Motor neuron (in vitro differentiated cells): ENCODE measurements at regions not wholly inside any gene's neighbourhood (a gene's known extent, or its start where the extent isn't known, plus 50 kb on each side); places are given as distances from the start of the nearest gene placed in this dataset.
"Not testable (repeated sequence)": the region's sequence is repeated elsewhere in the genome, so short reads cannot be mapped to it uniquely, and the experiment has no call there.

Source experiments
- ATAC-seq, 8 experiments: fragments of 200-7000 bp; cut with Tn5 transposase; replicated peaks in 6 of 8; 2 replicates each; pipeline ENCODE4 v1.8.0; 2021; ENCODE audit warnings: mild to moderate bottlenecking in 8 of 8, moderate library complexity in 8 of 8
- H3K27ac ChIP-seq, 2 donors: fragments of 250-450 bp; sonication (Bioruptor Pico); 2 replicates each; pipeline ENCODE4 v1.9.0; 2021; ENCODE audit warnings: antibody characterized with exemption in 2 of 2, mild to moderate bottlenecking in 2 of 2, moderate library complexity in 1 of 2
- H3K4me1 ChIP-seq, 2 donors: fragments of 250-450 bp; sonication (Bioruptor Pico); replicated peaks in 1 of 2; 2 replicates each; pipeline ENCODE4 v1.6.1; 2021; ENCODE audit warnings: antibody characterized with exemption in 2 of 2, mild to moderate bottlenecking in 2 of 2, moderate library complexity in 1 of 2
- H3K4me3 ChIP-seq, 5 donors: fragments of 250-450 bp; sonication (Bioruptor Pico); 2 replicates each; pipeline ENCODE4 v1.9.0; 2021; ENCODE audit warnings: antibody characterized with exemption in 5 of 5, mild to moderate bottlenecking in 5 of 5, moderate library complexity in 4 of 5
- WGBS, 10 experiments: fragments of 450-650 bp; shearing (Covaris generic); methylation state at CpG; one replicate each; pipeline ENCODE4 v1.0.0; 2022; 5-methylcytosine and 5-hydroxymethylcytosine counted together
- in situ Hi-C, 9 experiments: fragments of 400-800 bp; cut with MboI; loops; one replicate each; pipeline ENCODE4 v1.15.0; 2021; ENCODE audit warnings: low sequenced_read_pairs in 9 of 9, low pct_unique_long_range_greater_than_20kb in 2 of 9; ENCODE audit not compliant: unreplicated experiment in 9 of 9

DNA sequence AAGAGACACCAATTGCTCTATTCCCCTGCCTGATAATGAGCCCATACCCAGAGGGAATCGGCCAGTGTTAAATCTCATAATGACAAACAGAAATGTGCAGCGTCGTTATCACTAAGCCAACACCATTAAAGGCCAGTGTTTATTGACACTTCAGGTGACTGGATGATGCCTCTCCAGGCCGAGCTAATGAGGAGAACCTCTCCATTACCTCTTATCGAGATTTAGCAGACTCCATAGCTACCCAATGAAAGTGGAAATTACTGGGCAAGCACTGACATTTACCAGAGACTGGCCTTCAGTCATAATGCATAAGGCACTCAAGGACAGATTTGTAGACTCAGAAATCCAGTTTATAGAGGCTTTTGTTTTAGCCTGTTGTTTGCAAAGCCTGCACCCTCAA, 669.5 kb downstream of the MAFB start:
- peak in 1 of 8 experiments; percentile 21 for ATAC-seq
- H3K4me3 ChIP-seq = no peak overlapping the region
- in situ Hi-C loops = no loop called here
- H3K4me1 ChIP-seq = no peaks in the 10 kb centered on the region
- no peak overlapping the region for H3K27ac ChIP-seq
- WGBS, 10 experiments = 0 to 100% (median 80%) methylated on average over 1 to 5 of the region's 5 CpGs; no CpG with 5 or more reads in 3 of the 10 experiments

GRCh38 chr20:40017765-40018164, 671.3 kb downstream of the MAFB start:
- no peaks in the 10 kb centered on the region for H3K4me1 ChIP-seq
- ATAC-seq = no peak
- no peak overlapping the region for H3K27ac ChIP-seq
- in situ Hi-C loops = no loop called here
- H3K4me3 ChIP-seq = no peak overlapping the region
- WGBS, 10 experiments = 15 to 67% (median 29%) methylated on average over 1 of the region's 1 CpG; no CpG with 5 or more reads in 2 of the 10 experiments

DNA sequence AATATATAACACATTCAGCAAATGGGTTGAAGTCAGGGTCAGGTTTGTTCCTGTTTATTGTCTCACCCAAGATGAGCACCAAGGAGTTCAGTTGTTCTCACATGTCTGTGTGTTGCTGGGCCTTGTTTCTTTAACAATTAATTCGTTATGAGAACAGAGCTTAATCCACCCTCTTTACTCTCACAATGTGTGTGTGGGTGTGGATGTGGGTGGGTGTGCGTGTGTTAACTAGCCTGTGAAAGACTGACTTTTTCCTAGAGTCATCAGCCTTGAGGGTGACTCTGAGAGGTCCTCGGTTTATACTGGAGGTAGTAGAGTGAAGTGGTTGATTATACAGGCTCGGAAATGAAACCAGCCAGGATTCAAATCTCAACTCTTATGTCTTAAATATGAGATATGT, 672.1 kb downstream of the MAFB start:
- 0 to 86% (median 80%) methylated on average over 1 to 4 of the region's 4 CpGs; no CpG with 5 or more reads in 2 of the 10 experiments for WGBS, 10 experiments
- in situ Hi-C loops = no loop called here

GRCh38 chr20:40016392-40016791, 672.6 kb downstream of the MAFB start:
- Histone ChIP-seq H3K27ac (no peak overlapping the region), H3K4me1 (no peaks in the 10 kb centered on the region), H3K4me3 (no peak overlapping the region)
- no peak for ATAC-seq
- WGBS, 10 experiments = 10 to 100% (median 100%) methylated on average over 1 of the region's 1 CpG; no CpG with 5 or more reads in 7 of the 10 experiments
- in situ Hi-C loops = no loop called here

More for the DNA sequence above, 672.1 kb downstream of the MAFB start:
- no peak overlapping the region for H3K4me3 ChIP-seq
- ATAC-seq = peak in 1 of 8 experiments; percentile 74
- H3K4me1 ChIP-seq = no peaks in the 10 kb centered on the region
- no peak overlapping the region for H3K27ac ChIP-seq

GRCh38 chr20:40012026-40012425, 677.0 kb downstream of the MAFB start:
- H3K4me1 ChIP-seq, H3K27ac ChIP-seq, ATAC-seq, H3K4me3 ChIP-seq, in situ Hi-C loops: not testable (repeated sequence)
- WGBS, 10 experiments = 17 to 92% (median 70%) methylated on average over 2 to 4 of the region's 5 CpGs; no CpG with 5 or more reads in 1 of the 10 experiments

GRCh38 chr20:40010483-40010882, 678.6 kb downstream of the MAFB start:
- H3K4me3 ChIP-seq = no peak overlapping the region
- in situ Hi-C loops = no loop called here
- H3K27ac ChIP-seq = no peak overlapping the region
- no peak for ATAC-seq
- H3K4me1 ChIP-seq = no peaks in the 10 kb centered on the region
- WGBS, 10 experiments = 100% methylated on average over 1 of the region's 2 CpGs; no CpG with 5 or more reads in 9 of the 10 experiments

- 46 to 100% (median 65%) methylated on average over 1 to 3 of the region's 3 CpGs for WGBS, 10 experiments
- no peaks in the 10 kb centered on the region for H3K4me1 ChIP-seq
- H3K27ac ChIP-seq = no peak overlapping the region
- no peak for ATAC-seq
- in situ Hi-C loops = no loop called here
- H3K4me3 ChIP-seq = no peak overlapping the region
Observed at GRCh38 chr20:40009542-40009941, 679.5 kb downstream of the MAFB start.

- in situ Hi-C loops = no loop called here
- no peak overlapping the region for H3K27ac ChIP-seq
- H3K4me1 ChIP-seq = no peaks in the 10 kb centered on the region
- H3K4me3 ChIP-seq = no peak overlapping the region
- 0 to 90% (median 46%) methylated on average over 1 to 3 of the region's 3 CpGs; no CpG with 5 or more reads in 2 of the 10 experiments for WGBS, 10 experiments
- no peak for ATAC-seq
Observed at GRCh38 chr20:40008177-40008576, 680.9 kb downstream of the MAFB start.

DNA sequence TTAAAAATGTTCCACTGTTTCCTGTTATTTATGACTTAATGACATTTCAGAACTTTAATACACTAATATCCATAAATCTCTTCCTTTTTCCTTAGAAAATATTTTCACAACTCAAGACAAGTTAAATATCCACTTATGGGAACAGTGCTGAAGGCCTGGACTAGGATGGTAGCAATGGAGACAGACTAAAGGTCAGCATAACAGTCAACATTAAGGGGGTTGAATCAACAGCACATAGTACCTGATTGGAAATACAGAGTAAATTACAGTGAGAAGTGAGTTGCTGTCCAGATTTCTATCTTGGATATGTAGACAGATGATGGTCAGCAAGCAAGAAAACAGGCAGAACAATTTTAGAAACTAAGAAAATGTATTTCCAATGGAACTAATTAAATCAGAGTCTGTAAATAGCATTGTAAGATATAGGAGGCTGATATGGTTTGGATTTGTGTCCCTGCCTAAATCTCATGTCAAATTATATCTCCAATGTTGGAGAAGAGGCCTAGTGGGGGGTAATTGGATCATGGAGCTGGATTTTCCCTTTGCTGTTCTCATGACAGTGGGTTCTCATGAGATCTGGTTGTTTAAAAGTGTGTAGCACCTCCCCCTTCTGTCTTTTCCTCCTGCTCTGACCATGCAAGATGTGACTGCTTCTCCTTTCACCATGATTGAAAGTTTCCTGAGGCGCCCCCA, 682.7 kb downstream of the MAFB start:
- 10 to 86% (median 80%) methylated on average over 1 of the region's 1 CpG; no CpG with 5 or more reads in 3 of the 10 experiments for WGBS, 10 experiments
- no peak for ATAC-seq
- no peaks in the 10 kb centered on the region for H3K4me1 ChIP-seq
- no peak overlapping the region for H3K4me3 ChIP-seq
- in situ Hi-C loops = no loop called here
- no peak overlapping the region for H3K27ac ChIP-seq

DNA sequence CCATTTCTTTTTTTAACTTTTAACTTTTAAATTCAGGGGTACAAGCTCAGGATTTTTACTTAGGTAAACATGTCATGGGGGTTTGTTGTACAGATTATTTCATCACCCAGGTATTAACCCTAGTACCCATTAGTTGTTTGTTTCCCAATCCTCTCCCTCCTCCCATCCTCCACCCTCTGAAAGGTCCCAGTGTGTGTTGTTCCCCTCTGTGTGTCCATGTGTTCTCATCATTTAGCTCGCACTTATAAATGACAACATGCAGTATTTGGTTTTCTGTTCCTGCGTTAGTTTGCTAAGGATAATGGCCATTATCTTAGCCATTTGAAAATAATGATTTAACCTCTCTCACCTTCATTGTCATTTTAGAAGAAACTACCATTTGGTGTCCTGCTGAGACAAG, 684.9 kb downstream of the MAFB start:
- H3K4me3 ChIP-seq, ATAC-seq, H3K27ac ChIP-seq, H3K4me1 ChIP-seq, in situ Hi-C loops: not testable (repeated sequence)
- 45 to 95% (median 73%) methylated on average over 1 to 2 of the region's 2 CpGs; no CpG with 5 or more reads in 1 of the 10 experiments for WGBS, 10 experiments

DNA sequence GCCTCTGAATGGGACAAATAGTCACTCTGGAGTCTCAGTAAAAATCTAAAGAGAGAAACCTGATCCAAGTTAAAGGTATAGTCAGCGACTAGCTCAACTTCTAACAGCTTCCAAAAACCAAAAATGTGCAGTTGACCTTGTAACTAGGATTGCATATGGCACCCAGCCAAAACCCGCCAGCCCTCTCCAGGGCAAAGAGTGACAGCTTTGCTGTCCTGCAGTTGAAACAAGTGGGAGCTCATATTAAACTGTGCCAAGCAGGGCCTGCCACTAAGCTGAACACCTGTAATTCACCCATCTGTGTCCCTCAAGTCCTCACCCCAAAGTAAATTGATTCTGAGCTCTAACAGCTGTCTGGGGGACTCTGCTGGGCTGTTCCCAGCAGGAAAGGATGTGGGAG, 695.3 kb downstream of the MAFB start:
- in situ Hi-C loops = no loop called here
- Histone ChIP-seq H3K27ac (no peak overlapping the region), H3K4me3 (no peak overlapping the region), H3K4me1 (no peaks in the 10 kb centered on the region)
- ATAC-seq = no peak
- 19 to 100% (median 62%) methylated on average over 1 to 2 of the region's 2 CpGs; no CpG with 5 or more reads in 1 of the 10 experiments for WGBS, 10 experiments

- ATAC-seq = no peak
- peaks cover 9 to 12% of the 10 kb centered on the region in 2 donors for H3K4me1 ChIP-seq
- in situ Hi-C loops = no loop called here
- no peak overlapping the region for H3K27ac ChIP-seq
- no peak overlapping the region for H3K4me3 ChIP-seq
Observed at GRCh38 chr20:39990692-39991091, 698.3 kb downstream of the MAFB start.

DNA sequence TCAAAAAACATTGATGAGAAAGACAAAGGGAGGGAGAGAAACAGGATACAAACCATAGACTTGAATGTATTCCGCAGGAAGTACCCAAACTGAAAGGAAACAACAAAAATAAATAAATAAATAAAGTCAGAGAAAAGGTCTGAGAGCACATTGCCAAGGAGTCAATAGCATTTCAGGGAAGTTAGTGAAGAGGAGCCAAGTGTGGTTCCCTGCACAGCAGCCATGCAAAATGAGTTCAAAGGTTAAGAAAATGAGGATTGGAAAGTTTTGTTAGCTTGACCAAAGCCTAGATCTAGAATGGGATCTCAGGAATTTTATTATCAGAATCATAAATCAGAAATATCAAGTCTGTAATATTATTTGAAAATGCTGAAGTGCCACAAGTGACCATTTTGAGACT, 700.0 kb downstream of the MAFB start:
- Histone ChIP-seq H3K4me3 (no peak overlapping the region), H3K27ac (no peak overlapping the region), H3K4me1 (peaks cover 12 to 16% of the 10 kb centered on the region in 2 donors)
- in situ Hi-C loops = no loop called here
- ATAC-seq = no peak
- 0% methylated on average over 1 of the region's 1 CpG; no CpG with 5 or more reads in 2 of the 10 experiments for WGBS, 10 experiments
